ENCODE measurements at regions not wholly inside any gene's neighbourhood (a gene's known extent, or its start where the extent isn't known, plus 50 kb on each side); places are given as distances from the start of the nearest gene placed in this dataset.

- no peak for DNase-seq
Measured at GRCh38 chr1:68969441-68969840, 472.6 kb upstream of the DEPDC1 start.

- DNase-seq = no peak
Measured at GRCh38 chr1:68970571-68970970, 473.7 kb upstream of the DEPDC1 start.

- DNase-seq = peak; percentile 29
Measured at GRCh38 chr1:68973459-68974244, 476.8 kb upstream of the DEPDC1 start.

- no peak for DNase-seq
Measured at GRCh38 chr1:68974447-68974846, 477.6 kb upstream of the DEPDC1 start.

GRCh38 chr1:68975212-68975933 lies 478.5 kb upstream of the DEPDC1 start:
- no peak for DNase-seq

GRCh38 chr1:68976916-68977610 lies 480.2 kb upstream of the DEPDC1 start:
- DNase-seq = no peak

GRCh38 chr1:68979891-68980290 lies 483.0 kb upstream of the DEPDC1 start:
- DNase-seq = no peak

- DNase-seq = no peak
Measured at GRCh38 chr1:68984289-68984688, 487.4 kb upstream of the DEPDC1 start.

- no peak for DNase-seq
Measured at GRCh38 chr1:68994096-68994495, 497.2 kb upstream of the DEPDC1 start.

- no peak for DNase-seq
Measured at GRCh38 chr1:69016468-69016867, 519.6 kb upstream of the DEPDC1 start.

GRCh38 chr1:69029649-69030048 lies 532.8 kb upstream of the DEPDC1 start:
- DNase-seq = no peak

- no peak for DNase-seq
Measured at GRCh38 chr1:69038379-69038778, 529.3 kb upstream of the LRRC7 start.

GRCh38 chr1:69045572-69045971 lies 522.1 kb upstream of the LRRC7 start:
- DNase-seq = no peak

GRCh38 chr1:69055194-69055593 lies 512.5 kb upstream of the LRRC7 start:
- no peak for DNase-seq

GRCh38 chr1:69058454-69058853 lies 509.3 kb upstream of the LRRC7 start:
- no peak for DNase-seq

- DNase-seq = no peak
Measured at GRCh38 chr1:69070660-69071373, 496.9 kb upstream of the LRRC7 start.

GRCh38 chr1:69073176-69073575 lies 494.5 kb upstream of the LRRC7 start:
- DNase-seq = no peak

GRCh38 chr1:69076631-69077030 lies 491.1 kb upstream of the LRRC7 start:
- DNase-seq = no peak

- no peak for DNase-seq
Measured at GRCh38 chr1:69077198-69077597, 490.5 kb upstream of the LRRC7 start.

- DNase-seq = no peak
Measured at GRCh38 chr1:69077633-69078032, 490.1 kb upstream of the LRRC7 start.

- no peak for DNase-seq
Measured at GRCh38 chr1:69081668-69082067, 486.1 kb upstream of the LRRC7 start.

- no peak for DNase-seq
Measured at GRCh38 chr1:69082312-69082711, 485.4 kb upstream of the LRRC7 start.

GRCh38 chr1:69086148-69086547 lies 481.6 kb upstream of the LRRC7 start:
- DNase-seq = no peak

Data from fibroblast of skin of scalp (primary cell).